Neural crest cell (in vitro differentiated cells): ENCODE measurements at regions not wholly inside any gene's neighbourhood (a gene's known extent, or its start where the extent isn't known, plus 50 kb on each side); places are given as distances from the start of the nearest gene placed in this dataset.

Source experiments
- DNase-seq: peaks from one replicate; pipeline ENCODE4 v3.0.0; 2021; ENCODE audit warnings: low read depth, mixed read lengths, low spot score
- H3K27ac Mint-ChIP-seq: one replicate; pipeline ENCODE4 v1.8.0; 2021; ENCODE audit warnings: mild to moderate bottlenecking, mixed read lengths; ENCODE audit not compliant: unreplicated experiment
- H3K27me3 Mint-ChIP-seq: 2 replicates; pipeline ENCODE4 v1.8.0; 2021; ENCODE audit warnings: low read depth, mild to moderate bottlenecking, mixed read lengths
- H3K36me3 Mint-ChIP-seq: 2 replicates; pipeline ENCODE4 v1.8.0; 2021; ENCODE audit warnings: low read depth, mild to moderate bottlenecking, mixed read lengths
- H3K4me1 Mint-ChIP-seq: 2 replicates; pipeline ENCODE4 v1.8.0; 2021; ENCODE audit warnings: mixed read lengths
- H3K4me3 Mint-ChIP-seq: one replicate; pipeline ENCODE4 v1.8.0; 2021; ENCODE audit warnings: mild to moderate bottlenecking, mixed read lengths
- H3K9me3 Mint-ChIP-seq: 2 replicates; pipeline ENCODE4 v1.8.0; 2021; ENCODE audit warnings: mixed read lengths
- CTCF ChIP-seq: fragments of 200-600 bp; sonication (generic); conservative IDR thresholded peaks from 2 replicates; pipeline ENCODE4 v1.5.0; 2021; ENCODE audit warnings: antibody characterized with exemption, mild to moderate bottlenecking

- no peak for TF ChIP-seq CTCF
- DNase-seq, result no peak
- Mint-ChIP-seq H3K4me1 (no peaks in the 10 kb centered on the region), H3K4me3 (no peak overlapping the region), H3K36me3 (peaks cover 9% of the 10 kb centered on the region), H3K9me3 (peaks cover 33% of the 10 kb centered on the region), H3K27me3 (no peaks in the 10 kb centered on the region), H3K27ac (no peak overlapping the region)
These were observed 976.1 kb upstream of the MAP3K7 start for GRCh38 chr6:91562955-91563354.

GRCh38 chr6:91560409-91560808 is 973.5 kb upstream of the MAP3K7 start:
- no peak for TF ChIP-seq CTCF
- no peaks in the 10 kb centered on the region for H3K27me3 Mint-ChIP-seq

GRCh38 chr6:91540902-91541301 is 954.0 kb upstream of the MAP3K7 start:
- Mint-ChIP-seq H3K4me3 (no peak overlapping the region), H3K27ac (no peak overlapping the region), H3K4me1 (no peaks in the 10 kb centered on the region), H3K9me3 (no peaks in the 10 kb centered on the region), H3K36me3 (peaks cover 3% of the 10 kb centered on the region), H3K27me3 (no peaks in the 10 kb centered on the region)
- no peak for DNase-seq
- no peak for TF ChIP-seq CTCF

More at GRCh38 chr6:91560409-91560808, 973.5 kb upstream of the MAP3K7 start:
- no peaks in the 10 kb centered on the region for H3K4me1 Mint-ChIP-seq
- peaks cover 6% of the 10 kb centered on the region for H3K36me3 Mint-ChIP-seq
- no peak for DNase-seq
- H3K4me3 Mint-ChIP-seq, result no peak overlapping the region
- peaks cover 29% of the 10 kb centered on the region for H3K9me3 Mint-ChIP-seq
- no peak overlapping the region for H3K27ac Mint-ChIP-seq

GRCh38 chr6:91539456-91539855 is 952.6 kb upstream of the MAP3K7 start:
- Mint-ChIP-seq H3K27ac (no peak overlapping the region), H3K9me3 (no peaks in the 10 kb centered on the region), H3K36me3 (peaks cover 3% of the 10 kb centered on the region), H3K4me3 (no peak overlapping the region), H3K27me3 (no peaks in the 10 kb centered on the region), H3K4me1 (no peaks in the 10 kb centered on the region)
- no peak for DNase-seq
- no peak for TF ChIP-seq CTCF

- no peak overlapping the region for H3K4me3 Mint-ChIP-seq
- no peak for DNase-seq
- no peaks in the 10 kb centered on the region for H3K27me3 Mint-ChIP-seq
- H3K4me1 Mint-ChIP-seq, result no peaks in the 10 kb centered on the region
- H3K9me3 Mint-ChIP-seq, result no peaks in the 10 kb centered on the region
- no peak for TF ChIP-seq CTCF
- H3K27ac Mint-ChIP-seq, result no peak overlapping the region
- H3K36me3 Mint-ChIP-seq, result peaks cover 3% of the 10 kb centered on the region
These were observed 951.8 kb upstream of the MAP3K7 start for GRCh38 chr6:91538622-91539021.

GRCh38 chr6:91534614-91535013 is 947.7 kb upstream of the MAP3K7 start:
- H3K4me1 Mint-ChIP-seq, result no peaks in the 10 kb centered on the region
- TF ChIP-seq CTCF, result no peak
- H3K27ac Mint-ChIP-seq, result no peak overlapping the region
- no peaks in the 10 kb centered on the region for H3K9me3 Mint-ChIP-seq
- H3K27me3 Mint-ChIP-seq, result no peaks in the 10 kb centered on the region
- DNase-seq, result no peak
- H3K4me3 Mint-ChIP-seq, result no peak overlapping the region
- H3K36me3 Mint-ChIP-seq, result peaks cover 3% of the 10 kb centered on the region
